HCT116 (cell line): ENCODE measurements at regions not wholly inside any gene's neighbourhood (a gene's known extent, or its start where the extent isn't known, plus 50 kb on each side); places are given as distances from the start of the nearest gene placed in this dataset.

Experiments
- ATAC-seq: fragments of 200-7000 bp; cut with Tn5 transposase; 2 replicates; pipeline ENCODE4 v1.9.1; 2020; ENCODE audit warnings: mild to moderate bottlenecking, moderate library complexity
- BruUV-seq: library from RNA; stranded (reverse); fragments of 400-500 nt; replicated peaks from 2 replicates; lab custom pipeline; 2021; lab: Mats Ljungman, UMichigan
- CTCF ChIA-PET: fragments of 300-600 bp; sonication (Branson Sonifier 250); formaldehyde crosslinking; loops from one replicate; lab custom pipeline; 2021; ENCODE audit warnings: antibody characterized with exemption; lab: Charles Lee
- POLR2A ChIA-PET: fragments of 300-600, 350-600 bp; sonication (Branson Sonifier 250); formaldehyde crosslinking; loops from one replicate; lab custom pipeline; 2021; ENCODE audit warnings: antibody characterized with exemption; lab: Charles Lee
- RAD21 ChIA-PET, 2 experiments: fragments of 300-600 bp; sonication (Branson Sonifier 250); formaldehyde crosslinking; loops; one replicate each; lab custom pipeline; 2023; ENCODE audit warnings: low total read pairs in 2 of 2; ENCODE audit not compliant: uncharacterized antibody in 2 of 2, unreplicated experiment in 2 of 2, low non-redundant PET in 1 of 2; lab: Charles Lee
- DNase-seq: peaks from one replicate; pipeline ENCODE4 v3.0.0-alpha.2; 2010; ENCODE audit warnings: low read depth, low spot score
- H2AFZ ChIP-seq: fragments of 200-600 bp; shearing (Covaris generic), sonication (generic); 2 replicates; pipeline ENCODE4 v1.6.1; 2017; ENCODE audit warnings: low read depth, mixed run types, mixed read lengths, antibody characterized with exemption, low read length; ENCODE audit not compliant: poor library complexity, severe bottlenecking
- H3K27ac ChIP-seq: 2 replicates; pipeline ENCODE4 v1.5.1; 2012; ENCODE audit warnings: low read depth, low read length
- H3K27me3 ChIP-seq: fragments of 200-600 bp; sonication (generic); 2 replicates; pipeline ENCODE4 v1.6.1; 2016; ENCODE audit warnings: mixed run types, low read length, mixed read lengths; ENCODE audit not compliant: insufficient read depth
- H3K36me3 ChIP-seq, 2 experiments: fragments of 200-500 bp in 1 of 2; fragments of 200-600 bp in 1 of 2; sonication (Bioruptor generic) in 1 of 2; sonication (generic) in 1 of 2; 2 replicates each; pipeline versions ENCODE4 v1.5.1 to v1.6.1; 2014 to 2016; ENCODE audit warnings: low read length in 2 of 2, inconsistent platforms in 1 of 2, mixed read lengths in 1 of 2, mixed run types in 1 of 2; ENCODE audit not compliant: insufficient read depth in 2 of 2, control insufficient read depth in 1 of 2
- H3K4me1 ChIP-seq, 2 experiments: fragments of 200-600 bp in 1 of 2; sonication (generic) in 1 of 2; 2 replicates each; pipeline versions ENCODE4 v1.5.1 to v1.6.1; 2012 to 2017; ENCODE audit warnings: low read length in 2 of 2, inconsistent platforms in 1 of 2, mild to moderate bottlenecking in 1 of 2, mixed read lengths in 1 of 2, mixed run types in 1 of 2, moderate library complexity in 1 of 2; ENCODE audit not compliant: insufficient read depth in 2 of 2, control insufficient read depth in 1 of 2
- H3K4me2 ChIP-seq: fragments of 200-600 bp; sonication (generic); 2 replicates; pipeline ENCODE4 v1.6.1; 2017; ENCODE audit warnings: mixed run types, low read length, mixed read lengths
- H3K4me3 ChIP-seq, 2 experiments: fragments of 200-600 bp in 1 of 2; sonication (generic) in 1 of 2; replicated peaks in 1 of 2; 2 replicates each; pipeline ENCODE4 v1.5.1; 2011 to 2016; ENCODE audit warnings: low read length in 2 of 2, control low read depth in 1 of 2, low read depth in 1 of 2, mild to moderate bottlenecking in 1 of 2, mixed read lengths in 1 of 2, mixed run types in 1 of 2
- H3K79me2 ChIP-seq: fragments of 200-600 bp; sonication (generic); 2 replicates; pipeline ENCODE4 v1.6.1; 2017; ENCODE audit warnings: mild to moderate bottlenecking, mixed run types, low read length, moderate library complexity, mixed read lengths; ENCODE audit not compliant: insufficient read depth
- H3K9ac ChIP-seq: fragments of 200-600 bp; sonication (generic); 2 replicates; pipeline ENCODE4 v1.6.1; 2016; ENCODE audit warnings: low read length, mixed read lengths
- H3K9me2 ChIP-seq: fragments of 200-600 bp; sonication (generic), shearing (Covaris generic); 2 replicates; pipeline ENCODE4 v1.6.1; 2017; ENCODE audit warnings: mixed run types, mild to moderate bottlenecking, moderate library complexity; ENCODE audit not compliant: insufficient read depth
- H3K9me3 ChIP-seq, 2 experiments: fragments of 200-500 bp in 1 of 2; fragments of 200-600 bp in 1 of 2; sonication (Bioruptor generic) in 1 of 2; sonication (generic) in 1 of 2; 2 replicates each; pipeline ENCODE4 v1.6.1; 2014 to 2017; ENCODE audit warnings: low read length in 2 of 2, mixed read lengths in 2 of 2, inconsistent platforms in 1 of 2, low read depth in 1 of 2, mild to moderate bottlenecking in 1 of 2, mixed run types in 1 of 2, moderate library complexity in 1 of 2; ENCODE audit not compliant: control insufficient read depth in 1 of 2, insufficient read depth in 1 of 2
- H4K20me1 ChIP-seq: fragments of 200-600 bp; sonication (generic), shearing (Covaris generic); 2 replicates; pipeline ENCODE4 v1.6.1; 2017; ENCODE audit warnings: mixed run types, mild to moderate bottlenecking, moderate library complexity; ENCODE audit not compliant: insufficient read depth
- FOSL1 ChIP-seq: IDR thresholded peaks from 2 replicates; pipeline ENCODE4 v1.6.1; 2012; ENCODE audit warnings: low read depth
- RAD21 ChIP-seq: IDR thresholded peaks from 2 replicates; pipeline ENCODE4 v1.6.1; 2012; ENCODE audit warnings: low read depth, mild to moderate bottlenecking
- REST ChIP-seq: IDR thresholded peaks from 2 replicates; pipeline ENCODE4 v1.6.1; 2012; ENCODE audit warnings: low read depth
- SIN3A ChIP-seq: IDR thresholded peaks from 2 replicates; pipeline ENCODE4 v1.6.1; 2012; ENCODE audit warnings: low read depth
- YY1 ChIP-seq: IDR thresholded peaks from 2 replicates; pipeline ENCODE4 v1.6.1; 2011; ENCODE audit warnings: low read length, low read depth, moderate library complexity, mild to moderate bottlenecking; ENCODE audit not compliant: insufficient replicate concordance; ENCODE audit errors: extremely low read depth
- ZBTB33 ChIP-seq: IDR thresholded peaks from 2 replicates; pipeline ENCODE4 v1.6.1; 2011; ENCODE audit warnings: mild to moderate bottlenecking, low read length, moderate library complexity; ENCODE audit not compliant: insufficient replicate concordance; ENCODE audit errors: extremely low read depth
- intact Hi-C: fragments of 100-400 bp; cut with micrococcal nuclease; formaldehyde crosslinking; loops from 2 replicates; pipeline ENCODE4 v1.10.0; 2022

GRCh38 chr18:78245451-78245850, 734.2 kb upstream of the SALL3 start (continued):
- no peak for TF ChIP-seq REST
- no peak for TF ChIP-seq YY1
- no peak for TF ChIP-seq SIN3A

- Histone ChIP-seq H3K9me2 (no peaks in the 10 kb centered on the region), H3K9ac (no peak overlapping the region), H3K36me3 (no peaks in the 10 kb centered on the region), H2AFZ (no peak overlapping the region), H3K27ac (no peak overlapping the region), H3K4me3 (no peak overlapping the region), H3K4me2 (no peak overlapping the region), H4K20me1 (no peaks in the 10 kb centered on the region), H3K9me3 (peaks cover 21 to 32% of the 10 kb centered on the region in 2 experiments; a peak in 2 of 4 replicates), H3K79me2 (no peaks in the 10 kb centered on the region), H3K27me3 (no peaks in the 10 kb centered on the region), H3K4me1 (no peaks in the 10 kb centered on the region)
- DNase-seq (no peak), ATAC-seq (no peak)
- POLR2A ChIA-PET: no interaction called here
- no peak for TF ChIP-seq REST
- TF ChIP-seq ZBTB33: no peak
- no peak for TF ChIP-seq FOSL1
- no peak for TF ChIP-seq RAD21
- BruUV-seq: no TSS peak
- intact Hi-C loops: no loop called here
- RAD21 ChIA-PET: no interaction called here
- CTCF ChIA-PET: no interaction called here
Measured at GRCh38 chr18:78246050-78246449, 733.6 kb upstream of the SALL3 start.
